Right lobe of liver (tissue), 4 donors: ENCODE measurements at regions not wholly inside any gene's neighbourhood (a gene's known extent, or its start where the extent isn't known, plus 50 kb on each side); places are given as distances from the start of the nearest gene placed in this dataset.

Experiments
- POLR2A ChIP-seq: fragments of 450-650 bp; IDR thresholded peaks from one replicate; pipeline ENCODE4 v1.6.1; 2017; ENCODE audit warnings: antibody characterized with exemption, mild to moderate bottlenecking
- TF ChIP-seq, protein P1 (sequence below), 4 donors: fragments of 200-600 bp in 3 of 4; fragments of 450-650 bp in 1 of 4; IDR thresholded peaks; one replicate each; pipeline versions ENCODE4 v1.5.1 to v1.8.0; 2016 to 2022; ENCODE audit warnings: antibody characterized with exemption in 4 of 4, mild to moderate bottlenecking in 2 of 4
- donor health status: DM: no; HTN: no; CAD: no.
- donor health status: DM: no; HTN: no; CAD: no.
- donor health status: DM: no; HTN: yes; CAD: no.

GRCh38 chr6:2566048-2566447, 184.7 kb downstream of the MYLK4 start:
- TF ChIP-seq, protein P1, sequence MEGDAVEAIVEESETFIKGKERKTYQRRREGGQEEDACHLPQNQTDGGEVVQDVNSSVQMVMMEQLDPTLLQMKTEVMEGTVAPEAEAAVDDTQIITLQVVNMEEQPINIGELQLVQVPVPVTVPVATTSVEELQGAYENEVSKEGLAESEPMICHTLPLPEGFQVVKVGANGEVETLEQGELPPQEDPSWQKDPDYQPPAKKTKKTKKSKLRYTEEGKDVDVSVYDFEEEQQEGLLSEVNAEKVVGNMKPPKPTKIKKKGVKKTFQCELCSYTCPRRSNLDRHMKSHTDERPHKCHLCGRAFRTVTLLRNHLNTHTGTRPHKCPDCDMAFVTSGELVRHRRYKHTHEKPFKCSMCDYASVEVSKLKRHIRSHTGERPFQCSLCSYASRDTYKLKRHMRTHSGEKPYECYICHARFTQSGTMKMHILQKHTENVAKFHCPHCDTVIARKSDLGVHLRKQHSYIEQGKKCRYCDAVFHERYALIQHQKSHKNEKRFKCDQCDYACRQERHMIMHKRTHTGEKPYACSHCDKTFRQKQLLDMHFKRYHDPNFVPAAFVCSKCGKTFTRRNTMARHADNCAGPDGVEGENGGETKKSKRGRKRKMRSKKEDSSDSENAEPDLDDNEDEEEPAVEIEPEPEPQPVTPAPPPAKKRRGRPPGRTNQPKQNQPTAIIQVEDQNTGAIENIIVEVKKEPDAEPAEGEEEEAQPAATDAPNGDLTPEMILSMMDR (IDR thresholded peaks at IDR 0.05), result no peak
- TF ChIP-seq POLR2A, result no peak
